Fibroblast of skin of abdomen (primary cell): ENCODE measurements at regions not wholly inside any gene's neighbourhood (a gene's known extent, or its start where the extent isn't known, plus 50 kb on each side); places are given as distances from the start of the nearest gene placed in this dataset.
A peak's percentile ranks its signal among the peaks of the same experiment; 100 is the strongest.
"Not testable (repeated sequence)": the region's sequence is repeated elsewhere in the genome, so short reads cannot be mapped to it uniquely, and the experiment has no call there.

Experiments
- DNase-seq: peaks from one replicate; pipeline ENCODE4 v3.0.0-alpha.2; 2013

- DNase-seq, result no peak
These were observed 194.7 kb upstream of the FBXO33 start for GRCh38 chr14:39626589-39627576.

- DNase-seq, result no peak
These were observed 189.4 kb upstream of the FBXO33 start for GRCh38 chr14:39621678-39622077.

GRCh38 chr14:39621223-39621622 lies 189.0 kb upstream of the FBXO33 start:
- no peak for DNase-seq

- no peak for DNase-seq
These were observed 185.3 kb upstream of the FBXO33 start for GRCh38 chr14:39617537-39617936.

DNA sequence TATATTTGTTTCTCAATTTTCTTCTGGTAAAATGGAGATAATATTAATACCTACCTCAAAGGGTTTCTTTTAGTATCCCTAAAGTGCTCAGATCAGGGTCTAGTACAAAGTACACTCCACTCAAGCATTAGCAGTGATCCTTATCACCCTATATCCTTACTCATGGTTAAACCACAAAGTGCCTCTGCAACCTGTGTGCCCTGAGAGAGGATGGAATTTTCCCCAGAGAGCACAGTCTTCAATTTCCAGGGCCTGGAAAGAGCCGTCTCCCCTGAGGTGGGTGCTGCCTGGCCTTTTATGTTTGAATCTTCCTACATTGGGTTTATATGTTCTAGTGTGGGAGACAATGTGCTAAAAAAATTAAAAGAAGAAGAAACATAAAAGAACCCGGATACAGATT lies 183.1 kb upstream of the FBXO33 start:
- no peak for DNase-seq

- no peak for DNase-seq
These were observed 182.2 kb upstream of the FBXO33 start for GRCh38 chr14:39614297-39614923.

- no peak for DNase-seq
These were observed 176.9 kb upstream of the FBXO33 start for GRCh38 chr14:39609119-39609518.

DNA sequence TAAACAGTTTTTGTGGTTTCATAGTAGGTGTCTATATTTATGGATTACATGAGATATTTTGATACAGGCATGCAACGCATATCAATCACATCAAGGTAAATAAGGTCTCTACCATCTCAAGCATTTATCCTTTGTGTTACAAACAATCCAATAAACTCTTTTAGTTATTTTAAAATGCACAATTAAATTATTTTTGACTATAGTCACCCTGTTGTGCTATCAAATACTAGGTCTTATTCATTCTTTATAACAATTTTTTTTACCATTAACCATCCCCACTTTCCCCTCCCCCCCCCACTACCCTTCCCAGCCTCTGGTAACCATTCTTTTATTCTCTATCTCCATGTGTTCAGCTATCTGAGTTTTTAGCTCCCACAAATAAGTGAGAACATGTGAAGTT lies 175.7 kb upstream of the FBXO33 start:
- DNase-seq, result no peak

GRCh38 chr14:39603942-39604341 lies 171.7 kb upstream of the FBXO33 start:
- no peak for DNase-seq

DNA sequence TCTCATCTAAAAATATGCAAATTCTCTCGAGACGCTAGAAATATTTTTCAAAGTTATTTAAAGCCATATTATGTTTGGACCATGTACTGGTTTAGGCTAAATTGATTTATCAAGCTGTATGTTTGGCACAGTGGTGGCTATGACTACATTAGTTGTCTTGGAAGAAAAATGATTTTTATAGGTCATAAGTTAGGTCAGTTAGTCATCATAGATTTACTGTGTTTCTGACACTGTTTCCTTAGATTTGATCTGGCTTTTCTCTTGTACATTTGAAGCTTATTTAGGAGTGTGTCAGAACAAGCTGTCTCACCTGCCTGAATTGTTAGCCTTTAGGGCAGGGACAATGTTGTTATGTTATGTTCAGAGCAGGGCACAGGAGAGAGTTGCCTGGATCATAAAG lies 161.1 kb upstream of the FBXO33 start:
- DNase-seq, result no peak

DNA sequence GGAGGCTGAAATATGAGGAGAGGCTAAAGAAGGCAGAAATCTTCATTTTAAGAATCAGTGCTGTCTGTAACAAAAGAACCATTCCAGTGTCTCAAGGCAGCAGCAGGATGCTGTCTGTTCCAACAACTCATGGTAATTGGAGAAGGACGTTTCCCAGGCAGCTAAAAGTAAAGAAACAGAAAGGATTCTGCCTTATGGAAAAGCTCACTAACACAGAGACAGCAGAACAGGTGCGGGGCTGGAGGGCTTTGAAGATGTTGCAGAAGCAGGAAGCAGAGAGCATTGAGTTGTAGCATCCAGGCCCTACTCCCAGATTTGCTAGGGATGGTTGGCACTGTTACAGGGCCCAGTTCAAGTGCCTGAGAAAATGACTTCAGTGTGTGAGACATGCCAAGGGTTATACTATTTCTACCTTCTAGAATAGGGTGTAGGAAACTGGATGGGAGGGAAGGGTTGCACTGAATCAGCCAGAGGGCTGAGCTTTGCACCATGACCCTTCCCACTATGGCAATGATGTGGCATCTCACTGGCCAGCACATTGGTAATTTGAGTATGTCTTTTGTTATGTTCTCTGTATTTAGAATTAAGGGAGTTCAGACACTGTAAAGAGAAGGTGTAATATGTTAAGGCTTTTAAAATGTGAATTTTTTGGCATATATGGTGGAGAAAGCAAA lies 160.0 kb upstream of the FBXO33 start:
- no peak for DNase-seq

GRCh38 chr14:39589882-39590281 lies 157.6 kb upstream of the FBXO33 start:
- DNase-seq, result not testable (repeated sequence)

- DNase-seq, result no peak
These were observed 149.9 kb upstream of the FBXO33 start for GRCh38 chr14:39582028-39582654.

- DNase-seq, result peak; percentile 8
These were observed 149.2 kb upstream of the FBXO33 start for GRCh38 chr14:39581474-39581873.

DNA sequence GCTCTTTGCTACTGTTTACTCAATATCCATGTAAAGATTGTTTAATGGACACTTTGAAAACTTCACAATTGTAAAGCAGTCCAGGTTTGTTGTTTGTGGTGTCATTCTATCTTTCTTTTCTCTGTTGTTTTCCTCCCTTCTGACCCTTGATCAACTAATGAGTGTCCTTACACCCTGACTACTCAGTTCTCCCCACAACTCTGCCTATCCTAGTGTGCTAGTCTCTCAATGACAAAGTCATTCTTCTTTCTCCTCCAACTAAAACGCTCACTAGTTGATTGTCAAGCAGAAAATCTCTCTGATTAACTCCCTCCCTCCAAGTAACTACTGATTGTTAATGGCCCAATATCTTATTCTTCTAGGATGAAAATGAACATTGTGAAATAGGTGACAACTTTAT lies 148.5 kb upstream of the FBXO33 start:
- DNase-seq, result no peak

DNA sequence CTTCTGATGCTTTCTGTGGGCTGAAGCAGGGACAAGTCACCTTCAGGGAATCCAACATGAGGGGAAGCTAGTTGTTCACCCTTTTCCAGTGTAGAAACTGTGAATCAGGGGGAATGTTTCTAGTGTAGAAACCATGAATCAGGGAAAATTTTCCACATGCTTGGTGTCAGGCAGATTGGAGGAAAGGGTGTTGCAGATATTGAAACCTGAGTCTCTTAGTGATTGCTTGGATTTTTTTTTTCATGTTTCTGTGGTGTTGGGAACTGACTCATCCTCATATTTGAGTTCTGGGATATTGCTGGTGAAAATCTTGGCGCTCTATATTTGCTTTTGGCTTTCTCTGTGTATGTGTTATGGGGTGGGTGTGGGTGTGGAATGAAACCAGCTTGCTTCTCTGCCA lies 144.5 kb upstream of the FBXO33 start:
- DNase-seq, result peak; percentile 68

DNA sequence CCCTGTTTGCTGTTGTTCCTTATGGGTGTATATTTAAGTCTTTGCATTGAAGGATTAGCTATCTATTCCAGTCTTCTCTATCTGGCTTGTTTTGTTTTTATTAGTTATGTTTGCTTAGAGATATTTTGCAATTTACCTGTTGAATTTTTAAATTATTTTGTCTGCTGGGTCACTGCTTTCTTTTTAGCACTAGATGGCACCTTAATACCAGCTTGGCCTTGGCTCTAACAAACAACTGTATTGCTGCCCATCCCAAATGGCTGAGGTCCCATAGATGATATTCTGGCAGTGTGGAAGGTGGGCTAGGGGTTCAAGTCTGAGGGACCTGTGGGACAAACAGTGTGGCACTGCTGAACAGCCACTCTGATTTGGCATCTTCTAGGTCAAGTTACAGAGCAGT lies 144.0 kb upstream of the FBXO33 start:
- DNase-seq, result no peak

- DNase-seq, result no peak
These were observed 136.7 kb upstream of the FBXO33 start for GRCh38 chr14:39568809-39569538.

DNA sequence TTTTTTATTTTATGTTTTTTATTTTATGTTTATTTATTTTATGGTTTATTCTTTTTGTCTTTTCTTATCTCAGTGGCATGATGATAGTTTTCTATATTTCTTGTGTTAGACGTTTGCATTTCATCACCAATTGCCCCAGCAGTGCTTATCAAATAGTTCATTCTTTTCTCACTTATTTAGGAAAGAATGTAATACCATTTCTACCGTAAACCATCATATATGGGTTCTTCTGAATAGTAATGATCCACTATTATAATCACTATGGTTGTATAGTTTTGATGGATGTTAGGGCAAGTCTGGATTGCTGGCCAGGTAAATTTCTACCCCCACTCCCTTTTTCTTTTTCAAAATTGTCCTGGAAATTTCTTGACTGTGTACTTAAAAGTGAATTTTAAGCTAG lies 134.6 kb upstream of the FBXO33 start:
- no peak for DNase-seq

GRCh38 chr14:39563361-39563760 lies 131.1 kb upstream of the FBXO33 start:
- DNase-seq, result no peak

DNA sequence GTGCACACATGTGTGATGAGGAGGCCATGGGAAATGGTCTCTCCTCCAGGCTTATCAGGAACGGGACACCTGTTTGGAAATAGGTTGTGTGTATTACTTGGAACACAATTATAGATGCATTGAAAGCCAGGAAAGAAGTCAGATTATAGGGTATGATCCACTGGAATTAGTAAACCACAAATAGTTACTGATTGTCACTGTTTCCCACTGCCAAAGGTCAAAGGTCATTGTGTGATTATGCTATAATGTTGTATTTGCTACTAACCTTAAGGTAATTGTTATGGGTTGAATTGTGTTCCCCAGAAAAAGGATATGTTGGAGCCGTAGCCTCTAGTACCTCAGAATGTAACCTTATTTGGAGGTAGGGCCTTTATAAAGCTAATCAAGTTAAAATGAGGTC lies 129.9 kb upstream of the FBXO33 start:
- DNase-seq, result no peak

GRCh38 chr14:39558525-39558924 lies 126.3 kb upstream of the FBXO33 start:
- DNase-seq, result no peak
